AG04449 (cell line): ENCODE measurements at regions not wholly inside any gene's neighbourhood (a gene's known extent, or its start where the extent isn't known, plus 50 kb on each side); places are given as distances from the start of the nearest gene placed in this dataset.

Experiments used
- CTCF ChIA-PET: fragments of 350-600 bp; formaldehyde crosslinking; extraction: SDS; loops from one replicate; lab custom pipeline; 2021; ENCODE audit warnings: antibody characterized with exemption; lab: Yijun Ruan, JAX
- POLR2A ChIA-PET: fragments of 400-600, 350-600 bp; formaldehyde crosslinking; extraction: SDS; loops from one replicate; lab custom pipeline; 2020; ENCODE audit warnings: antibody characterized with exemption, inconsistent platforms; lab: Yijun Ruan, JAX
- DNase-seq: peaks from one replicate; pipeline ENCODE4 v3.0.0-alpha.2; 2010; ENCODE audit warnings: low read depth, low spot score
- H3K4me3 ChIP-seq: 2 replicates; pipeline ENCODE4 v1.5.1; 2011; ENCODE audit warnings: low read depth, mild to moderate bottlenecking, control low read depth, low read length
- TF ChIP-seq, protein P1 (sequence below): IDR thresholded peaks from one replicate; pipeline ENCODE4 v1.5.1; 2011; ENCODE audit warnings: mild to moderate bottlenecking, moderate library complexity, low read length, control low read depth, inconsistent platforms; ENCODE audit not compliant: insufficient read depth; ENCODE audit errors: missing control alignments

DNA sequence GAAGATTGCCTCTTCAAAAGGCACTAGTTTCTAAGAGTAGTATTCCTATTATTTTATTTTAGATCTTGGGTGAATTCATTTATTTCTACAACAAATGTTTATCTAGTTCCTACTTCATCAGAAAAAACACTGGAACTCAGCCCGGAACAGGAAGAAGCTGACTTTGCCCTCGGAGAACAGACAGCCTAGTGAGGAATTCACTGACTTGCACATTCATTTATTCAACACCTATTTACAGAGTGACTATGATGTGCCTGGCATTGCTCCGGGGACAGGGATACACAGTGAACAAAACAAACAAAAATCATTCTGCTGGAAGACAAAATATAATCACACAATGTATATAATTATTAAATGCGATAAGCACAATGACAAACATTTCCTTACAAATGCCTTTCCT is 54.4 kb upstream of the SDK1 start:
- DNase-seq = no peak
- POLR2A ChIA-PET = no interaction called here
- CTCF ChIA-PET = no interaction called here
- TF ChIP-seq, protein P1, sequence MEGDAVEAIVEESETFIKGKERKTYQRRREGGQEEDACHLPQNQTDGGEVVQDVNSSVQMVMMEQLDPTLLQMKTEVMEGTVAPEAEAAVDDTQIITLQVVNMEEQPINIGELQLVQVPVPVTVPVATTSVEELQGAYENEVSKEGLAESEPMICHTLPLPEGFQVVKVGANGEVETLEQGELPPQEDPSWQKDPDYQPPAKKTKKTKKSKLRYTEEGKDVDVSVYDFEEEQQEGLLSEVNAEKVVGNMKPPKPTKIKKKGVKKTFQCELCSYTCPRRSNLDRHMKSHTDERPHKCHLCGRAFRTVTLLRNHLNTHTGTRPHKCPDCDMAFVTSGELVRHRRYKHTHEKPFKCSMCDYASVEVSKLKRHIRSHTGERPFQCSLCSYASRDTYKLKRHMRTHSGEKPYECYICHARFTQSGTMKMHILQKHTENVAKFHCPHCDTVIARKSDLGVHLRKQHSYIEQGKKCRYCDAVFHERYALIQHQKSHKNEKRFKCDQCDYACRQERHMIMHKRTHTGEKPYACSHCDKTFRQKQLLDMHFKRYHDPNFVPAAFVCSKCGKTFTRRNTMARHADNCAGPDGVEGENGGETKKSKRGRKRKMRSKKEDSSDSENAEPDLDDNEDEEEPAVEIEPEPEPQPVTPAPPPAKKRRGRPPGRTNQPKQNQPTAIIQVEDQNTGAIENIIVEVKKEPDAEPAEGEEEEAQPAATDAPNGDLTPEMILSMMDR = no peak
- H3K4me3 ChIP-seq = no peak overlapping the region

DNA sequence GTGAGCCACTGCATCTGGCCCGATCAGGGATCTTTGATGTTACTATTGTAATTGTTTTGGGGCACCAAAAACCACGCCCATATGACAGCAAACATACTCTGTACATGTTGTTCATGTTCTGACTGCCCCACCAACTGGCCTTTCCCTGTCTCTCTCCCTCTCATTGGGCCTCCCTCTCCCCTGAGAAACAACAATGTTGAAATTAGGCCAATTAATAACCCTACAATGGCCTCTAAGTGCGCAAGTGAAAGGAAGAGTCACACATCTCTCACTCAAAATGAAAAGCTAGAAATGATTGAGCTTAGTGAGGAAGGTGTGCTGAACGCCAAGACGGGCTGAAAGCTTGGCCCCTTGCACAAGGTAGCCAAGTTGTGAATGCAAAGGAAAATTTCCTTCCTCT is 50.3 kb upstream of the SDK1 start:
- POLR2A ChIA-PET = no interaction called here
- TF ChIP-seq, protein P1 = no peak
- DNase-seq = no peak
- H3K4me3 ChIP-seq = no peak overlapping the region
- CTCF ChIA-PET = no interaction called here
